Umbilical cord (tissue), 1 donor: ENCODE measurements at regions not wholly inside any gene's neighbourhood (a gene's known extent, or its start where the extent isn't known, plus 50 kb on each side); places are given as distances from the start of the nearest gene placed in this dataset.
"Not testable (repeated sequence)": the region's sequence is repeated elsewhere in the genome, so short reads cannot be mapped to it uniquely, and the experiment has no call there.

ENCODE experiments used
- DNase-seq: peaks from one replicate; pipeline ENCODE4 v3.0.0-alpha.2; 2015; ENCODE audit warnings: low spot score

DNA sequence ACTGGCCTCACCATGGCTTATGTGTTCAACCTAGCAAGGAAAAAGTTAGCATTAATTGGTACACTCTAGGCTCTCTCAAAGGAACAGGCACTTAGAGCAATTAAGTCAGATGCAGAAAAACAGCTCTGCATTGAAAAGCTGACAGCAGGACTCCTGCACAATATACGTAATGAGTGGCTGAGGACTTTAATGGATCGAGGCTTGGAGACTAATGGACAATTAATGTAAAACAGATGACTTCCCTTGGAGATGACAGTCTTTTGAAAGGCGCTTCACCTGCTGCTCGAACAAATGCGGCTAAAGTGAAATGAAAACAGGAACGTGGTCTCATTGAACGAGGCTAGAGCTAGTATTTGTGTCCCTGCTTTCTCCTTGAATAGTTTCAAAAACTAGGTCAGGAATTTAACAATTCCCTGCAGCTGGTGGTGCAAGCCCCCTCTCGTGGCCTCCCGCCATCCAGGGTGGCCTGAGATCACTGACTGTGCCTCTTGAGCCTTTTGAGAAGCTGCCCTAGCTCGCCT, 137.1 kb downstream of the ELOVL4 start:
- peak; percentile 22 for DNase-seq

DNA sequence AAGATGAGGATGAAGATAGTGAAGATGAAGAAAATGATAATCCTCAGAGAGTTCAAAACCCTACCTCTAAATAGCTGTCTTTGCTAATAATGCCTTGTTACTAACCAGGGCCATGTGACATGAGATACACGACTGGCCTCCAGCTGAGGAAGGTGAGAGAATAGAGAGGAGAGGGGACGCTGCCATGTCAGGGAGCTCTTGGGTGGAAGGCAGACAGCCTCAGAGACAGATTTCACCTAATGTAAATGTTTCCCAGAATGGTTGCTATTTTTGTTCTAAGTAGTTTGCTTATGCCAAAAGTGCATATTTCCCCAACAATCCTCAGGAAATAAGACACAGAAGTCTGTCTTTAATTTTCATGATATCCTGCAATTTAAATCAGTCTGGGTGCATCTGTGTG, 138.4 kb downstream of the ELOVL4 start:
- no peak for DNase-seq

DNA sequence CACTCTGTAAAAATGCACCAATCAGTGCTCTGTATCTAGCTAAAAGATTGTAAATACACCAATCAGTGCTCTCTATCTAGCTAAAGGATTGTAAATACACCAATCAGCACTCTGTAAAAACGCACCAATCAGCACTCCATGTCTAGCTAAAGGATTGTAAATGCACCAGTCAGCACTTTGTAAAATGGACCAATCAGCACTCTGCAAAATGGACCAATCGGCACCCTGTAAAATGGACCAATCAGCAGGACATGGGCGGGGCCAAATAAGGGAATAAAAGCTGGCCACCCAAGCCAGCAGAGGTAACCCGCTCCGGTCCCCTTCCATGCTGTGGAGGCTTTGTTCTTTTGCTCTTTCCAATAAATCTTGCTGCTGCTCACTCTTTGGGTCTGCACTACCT, 140.7 kb downstream of the ELOVL4 start:
- not testable (repeated sequence) for DNase-seq

DNA sequence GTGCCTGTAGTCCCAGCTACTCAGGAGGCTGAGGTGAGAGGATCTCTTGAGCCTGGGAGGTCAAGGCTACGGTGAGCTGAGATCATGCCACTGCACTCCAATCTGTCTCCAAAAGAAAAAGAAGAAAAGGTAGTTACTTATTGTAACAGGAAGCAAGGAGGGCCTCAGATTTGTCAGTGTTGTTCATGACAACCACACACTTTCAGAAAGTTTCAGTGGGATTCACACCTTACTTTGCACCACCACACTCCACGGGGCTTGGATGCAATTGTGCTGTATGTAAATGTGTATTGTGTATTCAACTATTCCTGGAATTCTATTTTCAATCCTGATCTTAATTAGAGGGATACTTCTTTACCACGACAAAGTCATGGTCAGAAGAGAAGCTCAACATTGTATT, 142.6 kb downstream of the ELOVL4 start:
- DNase-seq, result no peak

DNA sequence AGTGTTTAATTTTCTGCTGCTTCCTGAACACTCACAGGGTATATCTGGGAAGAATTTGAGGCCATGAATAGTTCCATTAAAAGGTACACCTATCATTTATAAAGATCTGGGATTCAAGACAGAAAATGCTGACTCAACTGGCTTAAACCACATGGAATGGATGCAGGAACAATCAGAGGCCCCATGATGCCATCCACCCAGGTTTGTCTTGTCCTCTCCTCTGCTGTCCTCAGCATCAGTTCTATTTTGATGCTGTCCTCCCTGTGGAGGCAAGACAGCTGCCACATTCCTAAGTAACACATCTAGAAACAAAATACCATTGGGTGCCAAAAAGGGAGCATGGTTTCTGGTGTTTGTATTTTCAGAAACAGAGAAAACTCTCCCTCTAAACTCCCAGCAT, 143.4 kb downstream of the ELOVL4 start:
- no peak for DNase-seq

DNA sequence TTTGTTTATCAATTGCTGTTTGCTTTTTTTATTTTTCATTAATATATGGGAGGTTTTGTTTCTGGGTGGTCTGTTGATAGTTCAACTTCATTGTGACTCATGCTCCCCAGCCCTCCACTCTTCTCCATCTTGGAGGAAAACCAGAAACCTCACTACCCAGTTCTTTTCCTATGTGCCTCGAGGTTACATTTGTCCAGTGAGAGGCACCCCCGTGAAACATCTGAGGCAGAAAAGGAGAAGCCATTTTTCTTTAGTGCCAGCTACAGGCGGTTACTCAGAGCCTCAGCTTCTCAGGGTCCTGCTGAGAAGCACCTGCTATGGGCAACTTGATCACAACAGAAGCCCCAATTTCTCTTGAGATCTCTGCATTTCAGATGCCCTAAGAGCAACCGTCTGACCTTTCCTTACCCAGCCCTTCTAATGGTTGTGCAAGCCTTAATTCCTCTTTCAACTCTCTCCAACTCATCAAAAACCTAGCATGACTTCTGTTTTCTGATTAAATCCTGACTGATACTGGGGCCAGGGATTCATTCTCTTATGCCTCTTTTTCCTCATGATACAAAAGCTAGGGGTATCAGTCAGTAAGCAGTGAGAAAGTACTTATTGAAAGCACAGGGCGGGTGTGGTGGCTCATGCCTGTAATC, 144.6 kb downstream of the ELOVL4 start:
- DNase-seq, result no peak

DNA sequence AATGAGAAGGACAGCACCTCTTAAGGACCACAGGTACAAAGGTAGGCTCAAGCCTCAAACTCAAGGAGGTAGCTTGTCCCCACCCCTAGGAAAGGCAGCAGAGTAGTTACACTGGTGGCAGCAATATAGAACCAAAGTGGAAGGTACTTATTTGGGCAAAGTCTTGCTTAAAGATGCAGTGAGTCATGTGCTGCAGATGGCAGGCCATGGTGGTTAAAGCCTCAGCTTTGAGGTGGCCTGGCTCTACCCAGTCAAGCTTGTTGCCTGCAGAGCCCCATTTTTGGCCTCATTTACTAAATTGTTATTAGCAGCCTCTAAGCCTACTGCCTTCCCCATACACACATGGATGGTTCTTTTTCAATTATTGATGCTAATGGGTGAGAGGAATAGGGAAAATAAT, 146.0 kb downstream of the ELOVL4 start:
- DNase-seq, result no peak

DNA sequence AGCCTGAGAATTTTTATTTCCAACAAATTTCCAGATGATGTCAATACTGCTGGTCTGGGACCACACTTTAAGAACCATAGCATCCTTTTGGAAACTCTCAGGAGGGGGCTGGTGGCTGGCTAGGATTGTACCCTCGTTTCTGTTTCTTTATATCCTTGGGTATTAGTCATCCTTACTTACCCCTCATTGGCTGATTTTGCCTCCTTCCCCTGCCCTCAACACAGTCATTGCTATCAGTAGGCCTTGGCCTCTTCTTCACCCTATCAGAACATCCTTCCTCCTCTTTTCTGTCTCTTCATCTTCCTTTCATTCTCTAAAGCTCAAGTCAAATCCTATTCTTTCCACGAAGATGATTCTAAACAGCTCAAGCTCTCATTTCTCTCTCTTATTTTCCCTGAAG, 148.5 kb downstream of the ELOVL4 start:
- no peak for DNase-seq

DNA sequence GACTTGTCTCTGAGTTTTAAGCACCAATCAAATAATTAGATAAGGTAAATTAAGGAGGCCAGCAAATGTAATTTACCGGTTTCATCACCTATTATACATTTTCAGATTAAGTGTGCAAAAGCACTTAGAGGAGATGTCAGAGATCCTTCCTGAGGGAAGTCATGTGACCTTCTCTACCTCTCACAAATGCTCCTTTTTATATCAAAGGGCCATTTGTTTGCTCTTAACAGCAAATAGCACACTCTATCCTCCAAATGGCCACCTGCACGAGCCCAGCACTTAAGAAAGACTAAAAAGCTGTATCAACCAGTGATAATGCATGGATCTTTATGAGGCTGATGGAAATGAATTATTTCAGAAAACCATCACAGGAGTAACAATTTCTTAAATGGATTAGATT, 149.4 kb downstream of the ELOVL4 start:
- DNase-seq, result no peak

DNA sequence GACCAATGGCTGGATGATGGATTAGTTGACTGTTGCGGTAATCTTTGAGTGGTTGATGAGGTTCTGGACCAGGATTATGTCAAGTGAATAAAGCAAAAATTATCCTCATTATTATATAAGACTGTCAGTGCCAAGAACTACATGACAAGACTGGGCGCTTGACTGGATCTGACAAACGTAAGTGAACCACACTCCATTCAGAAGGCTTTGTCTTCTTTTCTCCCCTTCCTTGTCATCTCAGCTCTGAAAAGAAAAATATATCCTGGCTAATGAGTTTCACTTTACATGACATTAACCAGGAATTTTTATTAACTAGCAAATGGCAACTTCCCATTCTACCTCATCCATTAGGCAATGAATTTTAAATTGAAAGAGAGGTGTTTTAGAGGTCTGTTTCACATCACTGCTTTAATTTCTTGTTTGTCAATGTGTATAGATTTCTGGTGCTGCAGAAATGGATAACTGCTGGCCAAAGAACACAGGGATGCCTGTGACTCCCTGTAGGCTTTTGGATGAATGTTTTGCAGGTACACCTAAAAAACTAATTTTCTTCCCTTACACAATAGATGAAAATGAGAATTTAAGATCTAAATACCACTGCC, 150.1 kb downstream of the ELOVL4 start:
- DNase-seq, result no peak

DNA sequence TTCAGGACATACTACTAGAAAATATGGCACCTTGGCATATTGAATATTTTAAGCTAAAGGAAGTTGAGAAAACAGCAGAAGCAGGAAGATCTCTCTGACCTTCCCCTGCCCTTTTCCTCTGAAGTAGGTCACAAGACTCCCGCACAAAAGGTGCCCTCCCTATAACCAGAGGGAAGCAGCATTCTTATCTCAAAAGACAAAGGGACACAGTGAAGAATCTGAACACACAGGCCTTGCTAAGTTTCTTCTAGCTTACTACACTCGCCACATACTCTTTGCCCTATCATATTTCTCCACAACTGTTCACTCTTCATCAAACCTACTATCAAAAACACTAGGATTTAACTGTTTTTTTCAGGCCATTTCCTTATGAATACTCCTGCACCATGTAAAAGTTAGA, 151.2 kb downstream of the ELOVL4 start:
- DNase-seq, result no peak

DNA sequence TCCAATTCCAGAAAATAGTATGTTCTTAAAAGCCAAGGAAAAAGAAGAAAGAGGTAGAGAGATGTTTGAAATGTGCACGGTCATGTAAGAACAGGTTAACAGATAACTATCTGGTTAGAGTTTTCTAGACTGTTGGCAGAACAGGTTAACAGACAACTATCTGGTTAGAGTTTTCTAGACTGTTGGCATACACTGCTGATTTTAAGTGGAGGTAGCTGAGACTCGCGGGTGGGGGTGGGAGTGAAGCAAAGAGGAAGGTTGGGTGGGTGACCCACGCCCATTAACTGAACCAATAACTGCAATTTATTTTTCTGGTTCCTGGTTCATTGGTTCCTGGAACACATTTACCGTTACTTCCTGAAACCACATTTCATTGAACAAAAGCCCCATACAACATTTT, 157.5 kb downstream of the ELOVL4 start:
- DNase-seq, result no peak

DNA sequence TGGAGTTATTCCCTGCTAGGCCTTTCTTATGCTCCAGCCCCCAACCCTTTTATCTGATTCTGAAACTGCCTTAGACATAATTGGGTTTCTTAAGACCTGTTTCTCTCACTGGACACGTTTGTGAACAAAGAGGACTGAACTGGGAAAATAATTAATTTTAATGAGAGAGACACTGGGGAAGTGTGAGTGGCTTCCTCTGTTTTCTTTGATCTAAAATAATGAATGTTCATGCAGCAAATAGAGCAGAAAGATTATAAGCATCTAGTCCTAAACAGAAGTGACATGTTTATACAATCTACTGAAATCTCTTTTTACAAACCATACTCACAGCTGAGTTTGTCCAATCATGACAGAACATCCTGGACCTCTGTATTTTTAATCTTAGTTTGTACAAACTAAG, 157.6 kb downstream of the SH3BGRL2 start:
- no peak for DNase-seq

DNA sequence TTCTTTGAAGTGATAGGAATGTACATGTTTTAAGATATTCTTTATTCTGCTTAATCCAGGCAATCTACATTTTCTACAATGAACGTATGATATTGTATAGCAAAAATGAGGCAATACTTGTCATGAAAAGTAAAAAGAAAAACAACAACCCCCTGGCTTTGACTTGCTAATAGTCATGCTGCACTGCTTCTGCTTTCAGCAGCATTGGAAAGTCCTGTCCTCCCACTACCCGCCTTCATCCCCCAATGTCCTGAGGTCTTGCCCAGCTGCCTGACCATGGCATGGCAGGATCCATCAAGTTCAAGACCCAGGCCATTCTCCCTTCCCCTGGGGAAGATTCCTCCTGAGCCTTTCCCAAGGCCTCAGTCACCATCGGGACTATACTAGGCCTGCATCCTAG, 156.5 kb downstream of the SH3BGRL2 start:
- no peak for DNase-seq

DNA sequence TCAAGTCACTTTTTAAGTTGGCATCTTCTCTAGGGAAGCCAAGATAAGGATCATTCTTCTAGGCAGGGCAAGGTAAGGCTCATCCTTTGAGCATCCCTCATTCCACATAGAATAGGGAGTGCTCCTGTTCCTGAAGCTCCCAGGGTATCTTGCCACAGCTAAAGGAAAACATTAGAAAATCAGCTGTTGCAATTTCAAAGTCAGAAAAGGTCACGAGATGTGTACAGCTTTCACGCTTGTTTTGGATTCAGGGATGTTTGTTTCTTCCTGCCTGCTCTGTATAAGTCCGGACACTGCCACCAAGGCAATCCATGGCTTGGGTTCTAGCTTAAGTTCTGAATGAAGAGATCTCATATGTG, 153.2 kb downstream of the SH3BGRL2 start:
- no peak for DNase-seq

DNA sequence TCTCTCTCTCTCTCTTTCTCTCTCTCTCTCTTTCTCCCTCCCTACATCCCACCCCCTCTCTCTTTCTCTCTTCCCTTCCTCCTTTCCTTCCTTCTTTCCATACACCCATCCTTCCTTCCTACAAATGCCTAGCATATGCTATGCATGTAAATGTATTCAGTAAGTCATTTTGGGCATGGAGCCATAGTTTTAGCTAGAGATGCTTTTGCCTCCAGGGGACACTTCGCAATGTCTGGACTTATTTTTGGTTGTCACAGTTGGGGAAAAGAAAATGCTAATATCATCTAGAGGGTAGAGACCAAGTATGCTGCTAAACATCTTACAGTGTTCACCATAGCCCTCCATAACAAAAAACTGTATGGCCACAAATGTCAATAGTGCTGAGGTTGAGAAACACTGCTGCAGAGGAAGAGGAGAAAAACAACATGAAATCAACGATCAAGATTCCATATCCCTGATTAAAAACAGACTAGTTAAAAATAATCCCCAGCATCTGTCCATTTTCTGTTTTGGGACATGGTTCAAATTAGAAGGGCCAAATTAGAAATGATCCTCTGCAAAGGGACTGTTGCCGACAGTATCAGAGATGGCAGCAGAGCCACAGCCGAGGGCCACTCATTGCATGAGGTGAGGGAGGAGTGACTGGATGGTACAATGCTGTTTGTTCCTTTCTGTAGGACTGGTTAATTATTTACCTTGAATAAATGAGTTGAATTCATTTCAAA, 152.7 kb downstream of the SH3BGRL2 start:
- DNase-seq, result no peak

DNA sequence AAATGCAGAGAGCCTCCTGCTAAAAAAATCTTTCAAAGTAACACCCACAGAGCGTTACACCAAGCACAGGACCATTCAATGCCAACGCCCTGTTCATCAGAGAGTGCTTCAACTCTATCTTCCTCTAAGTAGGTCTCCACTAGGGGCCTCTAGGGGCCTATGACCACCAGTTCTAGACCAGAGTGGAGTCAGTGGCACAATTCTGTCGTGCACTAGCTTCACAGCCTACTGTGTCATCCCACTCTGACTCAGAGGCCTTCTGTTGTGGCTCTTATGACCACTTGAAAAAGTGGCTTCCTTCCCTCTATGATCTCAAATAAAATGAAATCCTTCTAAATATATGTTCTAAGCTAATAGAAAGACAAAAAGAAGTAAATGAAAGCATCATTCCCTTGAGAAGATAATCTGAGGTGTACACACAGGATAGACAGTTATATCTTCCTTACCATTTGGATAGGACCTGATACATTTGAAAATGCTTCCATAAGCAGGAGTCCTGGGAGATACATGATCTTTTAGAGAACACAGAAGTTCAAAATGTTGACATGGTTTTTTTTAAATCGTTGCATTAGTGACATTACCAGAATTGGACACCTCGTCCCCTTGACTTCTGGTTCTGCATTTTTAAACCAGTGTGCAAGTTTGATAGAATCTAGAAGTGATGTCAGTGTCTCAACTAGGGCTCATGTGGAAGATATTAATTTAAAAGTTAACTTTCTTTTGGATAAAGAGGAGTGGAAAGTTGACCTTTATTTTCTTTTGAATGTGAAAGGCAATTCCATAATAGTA, 151.9 kb downstream of the SH3BGRL2 start:
- DNase-seq, result no peak

DNA sequence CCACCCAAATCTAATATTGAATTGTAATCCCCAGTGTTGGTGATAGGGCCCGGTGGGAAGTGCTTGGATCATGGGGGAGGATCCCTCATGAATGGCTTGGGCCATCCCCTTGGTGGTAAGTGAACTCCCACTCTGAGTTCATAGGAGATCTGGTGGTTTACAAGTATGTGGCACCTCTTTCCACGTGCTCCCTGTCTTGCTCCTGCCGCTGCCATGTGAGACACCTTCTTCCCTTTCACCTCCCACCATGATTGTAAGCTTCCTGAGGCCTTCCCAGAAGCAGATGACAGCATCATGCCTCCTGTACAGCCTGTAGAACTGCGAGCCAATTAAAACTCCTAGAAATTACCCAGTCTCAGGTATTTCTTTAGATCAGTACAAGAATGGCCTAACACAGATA, 150.8 kb downstream of the SH3BGRL2 start:
- DNase-seq, result no peak

DNA sequence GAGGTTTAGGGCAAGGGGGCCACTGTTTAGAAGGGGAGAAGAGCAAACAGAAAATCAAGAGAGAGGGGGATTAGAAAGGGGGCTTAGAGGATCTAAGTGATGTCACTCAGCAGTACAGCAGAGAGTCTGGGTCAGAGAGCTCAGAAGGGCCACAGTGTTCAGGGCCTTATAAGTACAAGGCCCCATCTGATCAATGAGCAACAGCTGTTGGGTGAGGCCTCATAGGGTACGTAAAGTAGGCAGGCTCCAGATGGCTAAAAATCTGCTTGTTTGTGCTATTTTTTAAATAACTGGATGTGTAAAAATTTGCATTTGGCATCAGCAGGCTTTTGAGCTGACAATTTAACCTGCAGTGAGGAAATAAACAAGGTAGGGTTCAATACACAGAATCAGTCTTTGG, 149.8 kb downstream of the SH3BGRL2 start:
- DNase-seq, result no peak

DNA sequence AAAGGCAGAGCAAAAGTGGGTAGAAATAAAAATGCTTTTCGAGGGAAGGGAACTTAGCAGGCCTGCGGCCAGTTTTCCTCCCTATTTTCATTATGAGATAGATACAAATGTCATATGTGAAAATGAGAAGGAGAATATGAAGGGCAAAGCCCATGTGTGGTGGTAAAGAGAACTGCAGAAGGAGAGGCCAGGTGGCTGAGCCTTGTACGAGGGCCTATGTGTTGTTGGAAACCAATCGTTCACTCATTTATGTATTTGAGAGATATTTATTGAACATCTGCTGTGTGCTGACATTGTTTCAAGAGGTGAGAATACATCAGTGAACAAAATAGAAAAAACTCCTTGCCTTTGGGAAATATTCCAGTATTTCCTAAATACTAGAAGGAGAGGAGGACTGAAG, 147.7 kb downstream of the SH3BGRL2 start:
- DNase-seq, result no peak

DNA sequence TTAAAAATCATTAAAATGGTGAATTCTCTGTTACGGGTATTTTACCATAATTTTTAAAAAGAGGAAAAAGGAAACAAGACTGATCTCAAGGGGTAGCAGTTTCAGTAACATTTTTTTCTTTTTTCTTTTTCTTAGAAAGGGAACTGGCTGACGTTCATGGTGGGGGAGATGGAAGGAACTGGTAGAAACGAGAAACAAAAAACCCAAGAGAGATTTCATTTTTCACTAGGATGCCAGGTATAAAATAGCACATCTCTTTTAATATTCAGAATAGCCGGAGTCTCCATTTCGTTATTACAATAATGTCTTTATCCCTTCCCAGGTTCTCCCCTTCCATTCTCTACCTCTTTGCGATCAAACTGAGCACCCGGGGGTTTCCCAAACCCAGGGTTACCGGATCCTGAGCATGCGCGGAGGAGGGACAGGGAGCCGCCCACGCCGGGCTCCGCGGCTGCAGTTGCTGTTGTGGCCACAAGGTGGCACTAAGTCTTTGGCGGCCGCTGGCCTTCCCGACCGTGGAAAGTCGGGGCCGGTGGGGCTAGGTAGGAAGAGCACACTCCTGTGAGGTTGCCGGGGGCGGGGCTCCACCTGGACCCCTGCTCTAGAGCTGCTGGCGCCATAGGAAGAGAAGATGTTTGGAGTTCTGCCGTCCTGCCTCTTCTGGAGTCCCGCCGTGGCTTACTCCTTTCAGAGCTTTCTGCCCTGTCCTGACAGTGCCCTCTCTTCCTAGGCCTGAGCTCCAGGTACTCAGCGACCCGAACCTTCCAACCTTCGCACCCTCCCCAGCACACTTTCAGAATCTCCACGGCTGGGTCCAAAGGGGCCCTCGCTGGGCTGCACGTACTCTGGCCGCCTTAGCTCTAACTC, 146.8 kb downstream of the SH3BGRL2 start:
- DNase-seq, result peak; percentile 74
